BLaER1 (cell line): ENCODE measurements at regions not wholly inside any gene's neighbourhood (a gene's known extent, or its start where the extent isn't known, plus 50 kb on each side); places are given as distances from the start of the nearest gene placed in this dataset.

Source experiments
- H3K27ac ChIP-seq: shearing (Covaris generic); formaldehyde crosslinking; 2 replicates; pipeline ENCODE4 v1.8.1; 2022
- H3K27me3 ChIP-seq: shearing (Covaris generic); formaldehyde crosslinking; 2 replicates; pipeline ENCODE4 v1.8.1; 2022
- H3K36me3 ChIP-seq: shearing (Covaris generic); formaldehyde crosslinking; 2 replicates; pipeline ENCODE4 v1.8.1; 2022
- H3K4me1 ChIP-seq: shearing (Covaris generic); formaldehyde crosslinking; 2 replicates; pipeline ENCODE4 v1.8.1; 2022
- H3K4me2 ChIP-seq: shearing (Covaris generic); formaldehyde crosslinking; 2 replicates; pipeline ENCODE4 v1.8.1; 2022
- H3K4me3 ChIP-seq: shearing (Covaris generic); formaldehyde crosslinking; 2 replicates; pipeline ENCODE4 v1.8.1; 2022
- H3K9ac ChIP-seq: shearing (Covaris generic); formaldehyde crosslinking; 2 replicates; pipeline ENCODE4 v1.8.1; 2022
- H3K9me3 ChIP-seq: shearing (Covaris generic); formaldehyde crosslinking; 2 replicates; pipeline ENCODE4 v1.8.1; 2022
- H4K20me1 ChIP-seq: shearing (Covaris generic); formaldehyde crosslinking; 2 replicates; pipeline ENCODE4 v1.8.1; 2022
- Cebpa-rat ChIP-seq: shearing (Covaris generic); IDR thresholded peaks from 2 replicates; pipeline ENCODE4 v1.8.1; 2022

DNA sequence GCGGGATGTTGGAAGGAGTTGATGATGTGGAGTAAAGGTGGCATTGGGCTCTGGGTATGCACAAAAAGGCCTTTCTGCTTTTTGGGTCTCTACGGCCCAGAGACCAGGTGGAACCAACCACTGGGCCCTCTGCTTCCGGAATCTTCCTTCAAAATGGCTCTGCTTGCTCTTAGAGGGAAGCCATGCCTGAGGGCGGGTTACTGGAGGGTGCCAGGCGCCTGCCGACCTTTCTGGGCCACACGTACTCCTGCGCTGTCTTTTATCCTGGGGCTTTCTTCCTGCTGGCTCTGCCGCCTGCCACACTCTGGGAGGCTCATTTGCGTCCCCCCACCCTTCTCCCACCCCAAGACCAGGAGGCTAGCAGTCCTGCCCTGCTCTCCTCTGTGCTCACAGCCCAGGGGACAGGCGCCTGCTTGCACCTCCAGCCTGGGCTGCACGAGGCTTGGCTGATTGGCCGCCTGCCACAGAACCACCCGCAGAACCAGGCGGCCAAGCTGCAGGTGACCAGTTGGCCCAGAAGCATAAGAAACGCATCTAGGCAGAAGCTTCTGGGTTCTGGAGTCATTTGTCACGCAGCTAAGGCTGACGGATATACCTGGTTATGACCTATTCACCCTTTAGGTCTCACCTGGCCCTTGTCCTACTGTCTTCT is 536.9 kb downstream of the TBC1D22A start:
- Histone ChIP-seq H4K20me1 (no peaks in the 10 kb centered on the region), H3K4me3 (no peak overlapping the region), H3K36me3 (no peaks in the 10 kb centered on the region), H3K9me3 (no peaks in the 10 kb centered on the region), H3K27me3 (no peaks in the 10 kb centered on the region), H3K4me2 (no peak overlapping the region), H3K4me1 (peaks cover 6% of the 10 kb centered on the region; the same call in 1 of the 2 replicates), H3K9ac (no peak overlapping the region), H3K27ac (no peak overlapping the region)
- no peak for TF ChIP-seq Cebpa-rat

DNA sequence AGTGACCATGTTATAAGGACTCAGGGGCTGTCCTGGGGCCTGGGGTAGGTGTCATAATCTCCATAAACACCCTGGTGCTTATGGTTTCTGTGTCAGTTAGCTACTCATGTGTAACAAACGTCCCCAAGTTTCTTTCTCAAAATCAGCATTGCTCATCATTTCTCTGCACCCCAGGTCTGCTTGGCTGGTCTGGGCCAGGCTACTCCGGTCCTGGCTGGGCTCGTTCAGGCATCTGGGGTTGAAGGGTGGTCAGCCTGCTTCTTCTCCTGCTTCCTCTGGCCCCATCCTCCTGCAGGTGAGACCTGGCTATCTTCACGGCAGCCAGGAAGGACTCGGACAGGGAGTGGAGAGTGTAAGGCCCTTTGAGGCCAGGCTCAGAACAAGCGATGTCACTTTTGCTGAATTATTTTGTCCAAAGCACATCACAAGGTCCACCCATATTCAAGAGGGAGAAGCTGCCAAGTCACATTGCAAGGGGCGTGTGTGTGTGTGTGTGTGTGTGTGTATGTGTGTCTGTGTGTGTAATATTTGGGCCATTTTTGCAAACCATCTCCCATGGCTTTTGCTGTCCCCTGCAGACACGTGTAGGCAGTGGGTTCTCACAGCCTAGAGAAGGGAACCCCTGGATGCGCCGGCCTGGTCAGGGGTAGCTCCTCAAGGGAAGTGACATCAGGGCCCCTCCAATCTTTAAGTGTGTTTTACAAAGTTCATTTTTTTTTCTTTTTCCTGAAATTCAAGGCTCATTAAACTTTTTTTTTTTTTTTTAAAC is 535.8 kb downstream of the TBC1D22A start:
- H3K9me3 ChIP-seq = no peaks in the 10 kb centered on the region

DNA sequence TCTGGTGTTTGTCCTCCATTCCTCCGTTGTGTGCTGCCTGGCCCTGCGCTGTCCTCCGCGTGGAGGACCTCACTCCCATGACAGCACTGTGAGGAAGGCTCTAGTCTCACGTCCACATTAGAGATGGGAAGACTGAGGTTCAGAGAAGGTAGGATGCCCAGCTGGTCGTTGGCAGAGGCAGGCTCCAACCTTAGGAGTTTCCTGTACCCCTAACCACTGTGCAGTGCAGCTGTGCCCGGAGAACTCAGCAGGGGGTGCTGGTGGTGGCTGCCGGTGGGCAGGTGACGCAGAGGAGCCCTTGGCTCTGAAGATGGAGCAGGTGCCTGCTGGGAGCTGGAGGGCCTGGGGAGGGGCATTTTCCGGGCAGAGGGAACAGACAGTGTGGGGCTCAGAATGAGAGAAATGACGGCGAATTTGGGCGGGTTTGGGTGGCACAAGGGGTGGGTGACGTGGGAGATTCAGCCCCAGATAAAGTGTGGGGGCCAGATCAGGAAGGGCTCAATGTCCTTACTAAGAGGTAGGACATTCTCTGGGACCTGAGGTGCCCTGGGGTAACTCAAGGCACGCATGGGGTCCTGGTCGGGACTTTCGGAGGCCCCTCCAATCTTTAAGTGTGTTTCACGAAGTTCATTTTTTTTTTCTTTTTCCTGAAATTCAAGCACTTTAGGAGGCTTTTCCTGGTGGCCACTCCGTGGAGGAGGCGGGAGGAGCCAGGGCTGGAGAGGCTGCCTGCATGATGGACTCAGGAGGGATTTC is 535.0 kb downstream of the TBC1D22A start:
- no peak for TF ChIP-seq Cebpa-rat
- no peaks in the 10 kb centered on the region for H3K36me3 ChIP-seq
- H3K9me3 ChIP-seq = no peaks in the 10 kb centered on the region

More for the DNA sequence above, 535.8 kb downstream of the TBC1D22A start:
- H4K20me1 ChIP-seq = no peaks in the 10 kb centered on the region
- no peak overlapping the region for H3K4me3 ChIP-seq
- no peak overlapping the region for H3K4me2 ChIP-seq
- no peak for TF ChIP-seq Cebpa-rat
- H3K4me1 ChIP-seq = peaks cover 3% of the 10 kb centered on the region; the same call in 1 of the 2 replicates
- no peak overlapping the region for H3K9ac ChIP-seq
- H3K27me3 ChIP-seq = no peaks in the 10 kb centered on the region
- H3K36me3 ChIP-seq = no peaks in the 10 kb centered on the region
- no peak overlapping the region for H3K27ac ChIP-seq

DNA sequence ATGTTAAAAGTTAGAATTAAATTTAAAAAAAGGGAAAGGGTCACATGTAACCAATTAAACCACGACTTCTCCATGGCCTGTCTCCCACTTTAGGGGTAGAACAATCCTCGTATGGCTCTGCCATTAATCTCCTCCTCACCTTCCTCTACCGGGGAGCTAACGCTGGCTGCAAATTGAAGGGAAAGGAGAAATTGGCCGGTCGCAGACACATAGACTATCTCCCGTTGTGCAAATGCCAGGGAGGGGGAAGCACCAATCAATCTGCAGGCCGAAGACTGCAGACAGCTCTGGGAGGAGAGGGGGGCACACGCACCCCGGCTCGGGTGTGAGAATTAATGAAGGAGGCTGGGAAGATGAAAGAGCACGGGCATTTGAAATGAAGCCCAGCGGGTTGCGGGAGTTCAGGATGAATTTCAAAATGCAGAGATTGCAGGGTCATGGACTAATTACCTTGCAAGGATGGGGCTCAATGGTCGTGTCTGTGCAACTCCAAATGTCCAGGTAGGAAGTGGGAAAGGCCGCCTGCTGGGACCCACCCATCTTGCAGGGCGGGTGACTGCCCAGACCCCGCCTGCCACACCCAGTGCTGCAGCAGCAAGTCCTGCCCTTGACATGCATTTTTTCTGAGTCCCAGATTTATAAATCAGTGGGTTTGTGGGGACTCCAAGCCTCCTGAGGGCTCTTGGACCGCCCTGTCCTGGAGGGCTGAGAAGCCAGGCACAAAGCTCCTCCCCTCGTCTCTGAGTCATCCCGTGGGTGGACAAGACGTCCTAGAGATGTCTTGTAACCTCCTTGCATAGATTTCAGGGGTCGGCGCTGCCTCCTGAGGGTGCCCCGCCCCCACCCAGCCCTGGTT is 534.2 kb downstream of the TBC1D22A start:
- TF ChIP-seq Cebpa-rat = no peak
- Histone ChIP-seq H3K4me3 (no peak overlapping the region), H3K4me2 (no peak overlapping the region), H3K27ac (no peak overlapping the region), H4K20me1 (no peaks in the 10 kb centered on the region), H3K9ac (no peak overlapping the region), H3K9me3 (no peaks in the 10 kb centered on the region), H3K4me1 (no peaks in the 10 kb centered on the region), H3K27me3 (no peaks in the 10 kb centered on the region), H3K36me3 (no peaks in the 10 kb centered on the region)

More for the DNA sequence above, 535.0 kb downstream of the TBC1D22A start:
- Histone ChIP-seq H4K20me1 (no peaks in the 10 kb centered on the region), H3K4me2 (no peak overlapping the region), H3K27ac (no peak overlapping the region), H3K4me3 (no peak overlapping the region), H3K9ac (no peak overlapping the region), H3K27me3 (no peaks in the 10 kb centered on the region), H3K4me1 (no peaks in the 10 kb centered on the region)

DNA sequence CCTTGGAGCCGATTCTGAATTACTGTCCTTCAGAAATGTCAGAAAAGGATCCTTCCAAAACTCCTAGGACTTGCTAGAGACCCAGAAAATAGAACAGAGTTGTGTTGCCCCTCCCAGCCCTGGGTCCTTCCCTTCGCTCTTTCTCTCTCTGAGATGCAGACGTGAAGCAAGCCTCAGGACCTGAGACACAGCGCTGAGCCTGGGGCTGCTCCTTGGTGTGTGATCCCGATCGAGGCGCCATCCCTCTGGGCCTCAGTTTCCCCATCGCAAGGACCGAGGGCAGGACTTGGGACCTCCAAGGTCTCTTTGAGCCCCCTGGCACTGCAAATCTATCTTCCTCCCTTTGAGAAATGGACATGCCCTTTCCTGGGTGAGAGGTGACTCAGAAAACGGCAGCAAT is 533.5 kb downstream of the TBC1D22A start:
- H3K4me2 ChIP-seq = no peak overlapping the region
- no peak for TF ChIP-seq Cebpa-rat
- H3K4me1 ChIP-seq = no peaks in the 10 kb centered on the region
- H3K27ac ChIP-seq = no peak overlapping the region
- H3K27me3 ChIP-seq = no peaks in the 10 kb centered on the region
- no peak overlapping the region for H3K4me3 ChIP-seq
- H3K36me3 ChIP-seq = no peaks in the 10 kb centered on the region
- no peaks in the 10 kb centered on the region for H3K9me3 ChIP-seq
- no peak overlapping the region for H3K9ac ChIP-seq
- H4K20me1 ChIP-seq = no peaks in the 10 kb centered on the region

DNA sequence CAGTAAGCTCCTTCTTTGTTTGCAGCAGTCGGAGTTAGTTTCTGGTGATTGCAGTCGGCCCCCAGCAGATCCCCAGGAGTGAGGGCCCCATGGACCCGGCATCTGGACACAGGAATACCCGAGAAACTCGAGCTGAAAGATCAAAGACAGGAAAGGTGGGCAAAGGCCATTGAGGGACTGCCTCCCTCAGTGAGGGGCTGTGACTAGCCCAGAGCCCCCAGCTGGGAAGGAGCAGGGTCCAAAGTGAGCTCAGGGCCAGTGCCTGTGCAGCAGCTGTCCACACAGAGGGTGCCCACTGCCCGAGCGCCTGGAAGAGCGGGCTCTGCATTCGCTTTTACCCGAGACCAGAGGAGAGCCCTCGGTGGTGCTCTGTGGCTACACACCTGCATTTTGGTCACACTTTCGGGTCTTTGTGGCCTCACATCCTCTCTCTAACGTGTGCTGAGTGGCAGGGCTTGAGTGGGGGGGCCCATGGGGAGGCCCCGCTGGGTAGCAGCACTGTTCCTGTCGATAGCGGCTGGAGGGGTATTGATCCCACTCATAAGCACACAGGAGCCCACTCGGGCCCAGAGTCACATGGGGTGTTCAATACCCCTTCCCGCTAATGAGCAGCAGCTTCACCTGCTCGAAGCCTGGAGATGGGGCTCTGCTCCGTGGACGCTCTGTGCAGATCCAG is 532.9 kb downstream of the TBC1D22A start:
- Histone ChIP-seq H3K27ac (no peak overlapping the region), H4K20me1 (no peaks in the 10 kb centered on the region), H3K4me2 (no peak overlapping the region), H3K4me1 (no peaks in the 10 kb centered on the region), H3K9me3 (no peaks in the 10 kb centered on the region), H3K36me3 (no peaks in the 10 kb centered on the region), H3K27me3 (no peaks in the 10 kb centered on the region), H3K9ac (no peak overlapping the region), H3K4me3 (no peak overlapping the region)
- TF ChIP-seq Cebpa-rat = no peak

DNA sequence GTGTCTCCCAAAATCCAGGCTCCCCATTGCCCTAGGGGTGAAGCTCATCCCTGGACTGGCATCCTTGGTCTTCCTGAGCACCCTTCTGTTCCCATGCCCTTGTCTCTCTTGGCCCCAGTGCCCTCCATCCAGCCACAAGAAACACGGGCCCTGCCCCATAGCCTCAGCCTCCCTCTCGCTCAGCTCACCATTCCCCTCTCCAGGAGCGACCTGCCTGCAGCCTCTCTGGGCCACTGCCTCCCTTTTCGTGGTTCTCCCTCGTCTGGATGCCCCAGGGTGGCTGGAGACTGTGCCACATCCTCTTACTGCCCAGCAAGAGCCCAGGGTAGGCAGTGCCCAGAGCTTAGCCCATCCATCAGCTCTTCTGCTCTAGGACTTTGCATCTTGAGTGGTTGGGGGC is 532.1 kb downstream of the TBC1D22A start:
- Histone ChIP-seq H3K9me3 (no peaks in the 10 kb centered on the region), H4K20me1 (no peaks in the 10 kb centered on the region), H3K27me3 (no peaks in the 10 kb centered on the region), H3K36me3 (no peaks in the 10 kb centered on the region), H3K4me1 (no peaks in the 10 kb centered on the region), H3K9ac (no peak overlapping the region), H3K27ac (no peak overlapping the region), H3K4me2 (no peak overlapping the region), H3K4me3 (no peak overlapping the region)
- TF ChIP-seq Cebpa-rat = no peak

DNA sequence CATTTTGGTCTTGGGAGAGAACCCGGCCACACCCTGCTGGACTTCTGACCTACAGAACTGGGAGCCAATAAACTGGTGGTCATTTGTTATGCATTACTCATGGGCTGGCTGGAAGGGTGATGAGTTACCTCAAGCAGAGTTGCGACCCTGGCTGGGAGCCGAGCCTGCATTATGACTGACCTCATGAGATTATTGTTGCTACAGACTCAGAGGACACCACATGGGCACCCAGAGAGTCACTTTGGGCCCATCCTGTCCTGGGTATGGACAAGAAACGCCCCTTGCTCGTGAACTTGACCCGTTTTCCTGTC is 531.7 kb downstream of the TBC1D22A start:
- no peak overlapping the region for H3K4me3 ChIP-seq
- no peaks in the 10 kb centered on the region for H3K9me3 ChIP-seq
- no peaks in the 10 kb centered on the region for H3K27me3 ChIP-seq
- no peak overlapping the region for H3K9ac ChIP-seq
- TF ChIP-seq Cebpa-rat = no peak
- H3K4me2 ChIP-seq = no peak overlapping the region
- H3K4me1 ChIP-seq = no peaks in the 10 kb centered on the region
- no peaks in the 10 kb centered on the region for H4K20me1 ChIP-seq
- H3K27ac ChIP-seq = no peak overlapping the region
- H3K36me3 ChIP-seq = no peaks in the 10 kb centered on the region
